GM12878 (cell line): ENCODE measurements at regions not wholly inside any gene's neighbourhood (a gene's known extent, or its start where the extent isn't known, plus 50 kb on each side); places are given as distances from the start of the nearest gene placed in this dataset.
A peak's percentile ranks its signal among the peaks of the same experiment; 100 is the strongest.

Source experiments
- ATAC-seq: fragments of 200-7000 bp; cut with Tn5 transposase; 3 replicates; pipeline ENCODE4 v1.9.1; 2020; ENCODE audit warnings: mild to moderate bottlenecking, moderate library complexity
- BruUV-seq: library from RNA; stranded (reverse); fragments of 400-500 nt; replicated peaks from 2 replicates; lab custom pipeline; 2021; lab: Mats Ljungman, UMichigan
- CTCF ChIA-PET: fragments of 300-600 bp; sonication (Branson Sonifier 250); formaldehyde crosslinking; extraction: SDS; loops from one replicate; lab custom pipeline; 2021; ENCODE audit warnings: inconsistent platforms; lab: Yijun Ruan, JAX
- POLR2A ChIA-PET: fragments of 350-600 bp; formaldehyde crosslinking; extraction: SDS; loops from one replicate; lab custom pipeline; 2021; ENCODE audit warnings: inconsistent platforms; lab: Charles Lee
- RAD21 ChIA-PET: fragments of 300-600 bp; sonication (Branson Sonifier 250); formaldehyde crosslinking; loops from one replicate; lab custom pipeline; 2023; ENCODE audit warnings: antibody characterized with exemption; ENCODE audit not compliant: unreplicated experiment; lab: Charles Lee
- SMC1A ChIA-PET: fragments of 300-600 bp; sonication (Branson Sonifier 250); formaldehyde crosslinking; loops from one replicate; lab custom pipeline; 2023; ENCODE audit not compliant: unreplicated experiment, uncharacterized antibody; lab: Charles Lee
- DNase-seq: peaks from one replicate; pipeline ENCODE4 v3.0.0-alpha.2; 2011; ENCODE audit warnings: low read depth, low spot score
- FAIRE-seq: peaks from 3 replicates; lab custom pipeline; 2011; peaks lifted over from hg19 to GRCh38; lab: Jason Lieb, UNC
- H2AFZ ChIP-seq: 2 replicates; pipeline ENCODE4 v1.6.0; 2011; ENCODE audit warnings: low read depth, low read length, control low read depth; ENCODE audit not compliant: control insufficient read depth
- H3K27ac ChIP-seq: 2 replicates; pipeline ENCODE4 v1.5.1; 2011; ENCODE audit warnings: control low read depth; ENCODE audit not compliant: control insufficient read depth, insufficient read depth
- H3K27me3 ChIP-seq, 2 experiments: replicated peaks in 1 of 2; 2 replicates each; pipeline versions ENCODE4 v1.6.0 to v1.6.1; 2011; ENCODE audit warnings: low read length in 1 of 2; ENCODE audit not compliant: control insufficient read depth in 2 of 2, insufficient read depth in 2 of 2
- H3K36me3 ChIP-seq, 2 experiments: 2 replicates each; pipeline ENCODE4 v1.5.1; 2011; ENCODE audit warnings: low read length in 1 of 2; ENCODE audit not compliant: control insufficient read depth in 2 of 2, insufficient read depth in 2 of 2
- H3K4me1 ChIP-seq: 2 replicates; pipeline ENCODE4 v1.6.1; 2011; ENCODE audit warnings: mild to moderate bottlenecking, low read length, moderate library complexity, mixed read lengths; ENCODE audit not compliant: control insufficient read depth, insufficient read depth
- H3K4me2 ChIP-seq: 2 replicates; pipeline ENCODE4 v1.6.0; 2011; ENCODE audit warnings: control low read depth; ENCODE audit not compliant: control insufficient read depth, insufficient read depth
- H3K4me3 ChIP-seq: fragments of 200-600 bp; sonication (generic); 2 replicates; pipeline ENCODE4 v1.5.1; 2016
- H3K79me2 ChIP-seq: 2 replicates; pipeline ENCODE4 v1.6.0; 2011; ENCODE audit warnings: low read length; ENCODE audit not compliant: control insufficient read depth, insufficient read depth
- H3K9ac ChIP-seq: 2 replicates; pipeline ENCODE4 v1.8.0; 2011; ENCODE audit warnings: low read length, control low read depth, mixed read lengths; ENCODE audit not compliant: control insufficient read depth, insufficient read depth
- H3K9me3 ChIP-seq: replicated peaks from 3 replicates; pipeline ENCODE4 v1.5.1; 2011; ENCODE audit warnings: mild to moderate bottlenecking, low read length; ENCODE audit not compliant: control insufficient read depth, insufficient read depth
- H4K20me1 ChIP-seq: 2 replicates; pipeline ENCODE4 v1.6.0; 2011; ENCODE audit not compliant: control insufficient read depth, insufficient read depth
- CHD1 ChIP-seq: IDR thresholded peaks from 2 replicates; pipeline ENCODE4 v1.6.1; 2012; ENCODE audit warnings: low read depth, low read length, improper control_type of control experiment
- CREM ChIP-seq: IDR thresholded peaks from 2 replicates; pipeline ENCODE4 v1.6.1; 2014; ENCODE audit warnings: antibody characterized with exemption, low read depth
- EP300 ChIP-seq, 2 experiments: fragments of 150-350 bp in 1 of 2; IDR thresholded peaks; 2 replicates each; pipeline ENCODE4 v1.6.1; 2011 to 2012; ENCODE audit warnings: low read depth in 2 of 2, low read length in 2 of 2, borderline replicate concordance in 1 of 2, improper control_type of control experiment in 1 of 2, inconsistent platforms in 1 of 2; ENCODE audit not compliant: control insufficient read depth in 1 of 2
- HCFC1 ChIP-seq: fragments of 150-350 bp; IDR thresholded peaks from 2 replicates; pipeline ENCODE4 v1.6.1; 2014; ENCODE audit warnings: low read length
- HDGF ChIP-seq: fragments of 450-650 bp; IDR thresholded peaks from 2 replicates; pipeline ENCODE4 v1.6.1; 2016; ENCODE audit warnings: antibody characterized with exemption
- IKZF2 ChIP-seq, 2 experiments: fragments of 450-650 bp; IDR thresholded peaks; 2 replicates each; pipeline ENCODE4 v1.6.1; 2017; ENCODE audit warnings: mild to moderate bottlenecking in 2 of 2, moderate library complexity in 2 of 2
- MEF2B ChIP-seq: fragments of 450-650 bp; IDR thresholded peaks from 2 replicates; pipeline ENCODE4 v1.6.1; 2018; ENCODE audit warnings: mild to moderate bottlenecking, moderate library complexity; ENCODE audit not compliant: partially characterized antibody, poor library complexity, severe bottlenecking
- NBN ChIP-seq: fragments of 450-650 bp; IDR thresholded peaks from 2 replicates; pipeline ENCODE4 v1.6.1; 2016
- NR2C1 ChIP-seq: fragments of 450-650 bp; IDR thresholded peaks from 2 replicates; pipeline ENCODE4 v1.6.1; 2017; ENCODE audit warnings: antibody characterized with exemption, mild to moderate bottlenecking, moderate library complexity
- PAX8 ChIP-seq: fragments of 450-650 bp; IDR thresholded peaks from 2 replicates; pipeline ENCODE4 v1.6.1; 2017; ENCODE audit warnings: mild to moderate bottlenecking, moderate library complexity
- SIX5 ChIP-seq: IDR thresholded peaks from 2 replicates; pipeline ENCODE4 v1.6.1; 2011; ENCODE audit warnings: mild to moderate bottlenecking, low read depth, low read length, moderate library complexity; ENCODE audit not compliant: severe bottlenecking
- SP1 ChIP-seq: IDR thresholded peaks from one replicate; pipeline ENCODE4 v1.6.1; 2011; ENCODE audit warnings: low read depth, low read length
- WRNIP1 ChIP-seq: IDR thresholded peaks from 2 replicates; pipeline ENCODE4 v1.6.1; 2011; ENCODE audit warnings: low read depth, low read length, improper control_type of control experiment, borderline replicate concordance
- ZNF384 ChIP-seq: IDR thresholded peaks from 2 replicates; pipeline ENCODE4 v1.6.1; 2012; ENCODE audit warnings: low read depth, mild to moderate bottlenecking, low read length, improper control_type of control experiment, borderline replicate concordance
- ZSCAN29 ChIP-seq: fragments of 450-650 bp; IDR thresholded peaks from 2 replicates; pipeline ENCODE4 v1.6.1; 2017; ENCODE audit warnings: mild to moderate bottlenecking, moderate library complexity
- WGBS: methylation state at CpG from one replicate; pipeline ENCODE4 v1.1.6; 2016; ENCODE audit warnings: low lambda C conversion rate; ENCODE audit not compliant: insufficient replicate concordance, insufficient coverage; ENCODE audit errors: missing lambda C conversion rate; 5-methylcytosine and 5-hydroxymethylcytosine counted together
- in situ Hi-C: fragments of 300-500 bp; cut with MboI; formaldehyde crosslinking; loops from 9 replicates; pipeline ENCODE4 v1.14.3; 2018; ENCODE audit warnings: mixed read lengths
- intact Hi-C: fragments of 100-400 bp; cut with micrococcal nuclease; formaldehyde crosslinking; loops from one replicate; pipeline ENCODE4 v1.14.2; 2022; ENCODE audit not compliant: unreplicated experiment
- TF ChIP-seq, protein P1 (sequence below): fragments of 450-650 bp; formaldehyde crosslinking; IDR thresholded peaks from 2 replicates; pipeline ENCODE4 v1.4.0; 2020; ENCODE audit warnings: mild to moderate bottlenecking, moderate library complexity
- TF ChIP-seq, protein P2 (sequence below): fragments of 450-650 bp; IDR thresholded peaks from 2 replicates; pipeline ENCODE4 v1.6.1; 2017; ENCODE audit warnings: mild to moderate bottlenecking, low read depth, inconsistent platforms; ENCODE audit not compliant: poor library complexity, severe bottlenecking

- peak; percentile 98 for FAIRE-seq
- TF ChIP-seq, protein P1, sequence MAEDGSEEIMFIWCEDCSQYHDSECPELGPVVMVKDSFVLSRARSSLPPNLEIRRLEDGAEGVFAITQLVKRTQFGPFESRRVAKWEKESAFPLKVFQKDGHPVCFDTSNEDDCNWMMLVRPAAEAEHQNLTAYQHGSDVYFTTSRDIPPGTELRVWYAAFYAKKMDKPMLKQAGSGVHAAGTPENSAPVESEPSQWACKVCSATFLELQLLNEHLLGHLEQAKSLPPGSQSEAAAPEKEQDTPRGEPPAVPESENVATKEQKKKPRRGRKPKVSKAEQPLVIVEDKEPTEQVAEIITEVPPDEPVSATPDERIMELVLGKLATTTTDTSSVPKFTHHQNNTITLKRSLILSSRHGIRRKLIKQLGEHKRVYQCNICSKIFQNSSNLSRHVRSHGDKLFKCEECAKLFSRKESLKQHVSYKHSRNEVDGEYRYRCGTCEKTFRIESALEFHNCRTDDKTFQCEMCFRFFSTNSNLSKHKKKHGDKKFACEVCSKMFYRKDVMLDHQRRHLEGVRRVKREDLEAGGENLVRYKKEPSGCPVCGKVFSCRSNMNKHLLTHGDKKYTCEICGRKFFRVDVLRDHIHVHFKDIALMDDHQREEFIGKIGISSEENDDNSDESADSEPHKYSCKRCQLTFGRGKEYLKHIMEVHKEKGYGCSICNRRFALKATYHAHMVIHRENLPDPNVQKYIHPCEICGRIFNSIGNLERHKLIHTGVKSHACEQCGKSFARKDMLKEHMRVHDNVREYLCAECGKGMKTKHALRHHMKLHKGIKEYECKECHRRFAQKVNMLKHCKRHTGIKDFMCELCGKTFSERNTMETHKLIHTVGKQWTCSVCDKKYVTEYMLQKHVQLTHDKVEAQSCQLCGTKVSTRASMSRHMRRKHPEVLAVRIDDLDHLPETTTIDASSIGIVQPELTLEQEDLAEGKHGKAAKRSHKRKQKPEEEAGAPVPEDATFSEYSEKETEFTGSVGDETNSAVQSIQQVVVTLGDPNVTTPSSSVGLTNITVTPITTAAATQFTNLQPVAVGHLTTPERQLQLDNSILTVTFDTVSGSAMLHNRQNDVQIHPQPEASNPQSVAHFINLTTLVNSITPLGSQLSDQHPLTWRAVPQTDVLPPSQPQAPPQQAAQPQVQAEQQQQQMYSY (CRISPR knock-in tag) = no peak
- TF ChIP-seq WRNIP1 (0 out of 2 replicates have a peak, but pooled peaks have one; percentile 16), SP1 (no peak), HCFC1 (no peak), MEF2B (peak; percentile 19), PAX8 (no peak), NBN (0 out of 2 replicates have a peak, but pooled peaks have one; percentile 36), ZSCAN29 (0 out of 2 replicates have a peak, but pooled peaks have one; percentile 54), IKZF2 (IDR thresholded peaks at IDR 0.05) (0 out of 4 replicates have a peak, but pooled peaks of 1 of the 2 experiments have one; percentile 17), NR2C1 (no peak), EP300 (IDR thresholded peaks at IDR 0.05; ENCODE audit: borderline replicate concordance in 1 of 2, control insufficient read depth in 1 of 2, low read depth in 2 of 2, low read length in 2 of 2) (no peak), ZNF384 (no peak), CREM (no peak), HDGF (peak; percentile 62; the same call in 1 of the 2 replicates), SIX5 (no peak), CHD1 (no peak)
- TF ChIP-seq, protein P2, sequence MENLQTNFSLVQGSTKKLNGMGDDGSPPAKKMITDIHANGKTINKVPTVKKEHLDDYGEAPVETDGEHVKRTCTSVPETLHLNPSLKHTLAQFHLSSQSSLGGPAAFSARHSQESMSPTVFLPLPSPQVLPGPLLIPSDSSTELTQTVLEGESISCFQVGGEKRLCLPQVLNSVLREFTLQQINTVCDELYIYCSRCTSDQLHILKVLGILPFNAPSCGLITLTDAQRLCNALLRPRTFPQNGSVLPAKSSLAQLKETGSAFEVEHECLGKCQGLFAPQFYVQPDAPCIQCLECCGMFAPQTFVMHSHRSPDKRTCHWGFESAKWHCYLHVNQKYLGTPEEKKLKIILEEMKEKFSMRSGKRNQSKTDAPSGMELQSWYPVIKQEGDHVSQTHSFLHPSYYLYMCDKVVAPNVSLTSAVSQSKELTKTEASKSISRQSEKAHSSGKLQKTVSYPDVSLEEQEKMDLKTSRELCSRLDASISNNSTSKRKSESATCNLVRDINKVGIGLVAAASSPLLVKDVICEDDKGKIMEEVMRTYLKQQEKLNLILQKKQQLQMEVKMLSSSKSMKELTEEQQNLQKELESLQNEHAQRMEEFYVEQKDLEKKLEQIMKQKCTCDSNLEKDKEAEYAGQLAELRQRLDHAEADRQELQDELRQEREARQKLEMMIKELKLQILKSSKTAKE = peak; percentile 60
These were observed 53.8 kb downstream of the IER5 start for GRCh38 chr1:181142096-181142958.

More at GRCh38 chr1:181142096-181142958, 53.8 kb downstream of the IER5 start:
- ChIA-PET RAD21 (interaction anchor here (0.5 to 21.2 kb wide), 43 partner anchors 9 to 626 kb away, joined by 3 to 966 read pairs (median 5); partner anchors contain the start of genes IER5, MR1 and XPR1), SMC1A (interaction anchor here (0.7 to 36.3 kb wide), 44 partner anchors 10 to 627 kb away, joined by 3 to 1399 read pairs (median 7); partner anchors contain the start of genes IER5, MR1 and STX6), CTCF (interaction anchor here (0.7 to 36.6 kb wide), 53 partner anchors 9 to 627 kb away, joined by 3 to 1067 read pairs (median 6); partner anchors contain the start of genes IER5, KIAA1614, MR1 and XPR1), POLR2A (interaction anchor here (1.1 to 4.8 kb wide), 19 partner anchors 9 to 260 kb away, joined by 3 to 36 read pairs (median 11); partner anchors contain the start of genes MR1 and STX6)
- no peak overlapping the region for H2AFZ ChIP-seq
- peak overlapping the region; percentile 34 for H3K4me2 ChIP-seq
- WGBS = 30% methylated on average over 24 of the region's 24 CpGs
- H4K20me1 ChIP-seq = no peaks in the 10 kb centered on the region
- H3K27me3 ChIP-seq = no peaks in the 10 kb centered on the region
- H3K9ac ChIP-seq = no peak overlapping the region
- intact Hi-C loops = loop anchor here (1.0 to 10.0 kb wide), 5 partner anchors 24 to 508 kb away; partner anchors contain the start of gene XPR1
- in situ Hi-C loops = loop anchor here (5.0 kb wide), 2 partner anchors 105 to 260 kb away; no protein-coding TSS in a partner anchor
- ATAC-seq (peak; percentile 92), DNase-seq (no peak)
- no TSS peak for BruUV-seq
- no peak overlapping the region for H3K27ac ChIP-seq
- no peaks in the 10 kb centered on the region for H3K36me3 ChIP-seq
- H3K9me3 ChIP-seq = no peaks in the 10 kb centered on the region; the same call in 2 of the 3 replicates
- H3K4me1 ChIP-seq = peaks cover 37% of the 10 kb centered on the region
- no peak overlapping the region for H3K4me3 ChIP-seq
- H3K79me2 ChIP-seq = peaks cover 2% of the 10 kb centered on the region; the same call in 1 of the 2 replicates
